Fibroblast of pulmonary artery (primary cell): ENCODE measurements at regions not wholly inside any gene's neighbourhood (a gene's known extent, or its start where the extent isn't known, plus 50 kb on each side); places are given as distances from the start of the nearest gene placed in this dataset.

Source experiments
- DNase-seq: peaks from one replicate; pipeline ENCODE4 v3.0.0-alpha.2; 2010; ENCODE audit warnings: low read depth
- H3K4me3 ChIP-seq: replicated peaks from 2 replicates; pipeline ENCODE4 v1.5.1; 2011; ENCODE audit warnings: low read depth, mild to moderate bottlenecking, control low read depth, low read length, moderate library complexity
- CTCF ChIP-seq: IDR thresholded peaks from 2 replicates; pipeline ENCODE4 v1.5.1; 2011; ENCODE audit warnings: mild to moderate bottlenecking, control low read depth, low read length, inconsistent platforms; ENCODE audit errors: missing control alignments

DNA sequence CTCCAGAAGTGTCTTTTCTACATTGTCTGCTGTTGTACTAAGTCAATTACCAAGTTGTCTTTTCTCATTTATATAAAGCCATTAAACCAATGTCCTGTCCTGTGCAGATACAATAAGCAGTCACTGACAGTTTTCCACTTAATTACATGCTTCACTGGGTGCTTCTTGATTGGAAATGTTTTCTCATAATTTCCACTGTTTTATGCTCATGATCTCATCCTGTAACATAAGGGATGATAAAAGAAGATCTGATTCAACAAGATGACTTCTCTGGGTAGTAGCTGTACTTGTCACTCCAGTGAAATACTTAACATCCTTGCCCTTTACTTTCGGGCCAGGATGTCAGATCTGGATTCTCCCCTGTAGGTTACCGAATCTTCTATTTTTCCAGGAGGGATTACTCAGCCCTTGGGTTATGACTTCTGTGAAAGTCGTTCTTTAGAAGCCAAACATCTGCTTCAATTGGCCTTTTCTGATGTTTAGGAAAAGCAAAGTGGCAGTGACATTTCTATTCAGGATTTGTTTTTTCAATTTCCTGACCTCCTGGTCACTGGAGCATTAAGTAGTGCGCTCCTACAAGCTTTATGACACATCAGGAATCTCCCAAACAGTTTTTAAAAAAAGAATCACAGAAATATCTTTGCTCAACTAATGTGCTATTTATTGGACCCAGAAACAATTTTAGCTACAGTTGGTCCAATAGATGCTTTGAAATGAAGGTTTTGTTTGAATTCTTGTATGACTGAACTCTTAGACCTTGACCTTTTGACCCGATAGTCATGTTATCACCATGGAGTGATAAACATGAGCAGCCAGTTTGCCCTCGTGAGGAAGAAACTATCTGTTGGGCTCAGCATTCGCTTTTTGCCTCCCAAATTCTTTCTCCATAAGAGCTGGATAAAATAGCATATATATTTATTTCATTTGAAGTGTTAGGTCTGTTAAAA, 234.5 kb upstream of the SSTR1 start:
- TF ChIP-seq CTCF: no peak
- no peak for DNase-seq
- no peak overlapping the region for H3K4me3 ChIP-seq

GRCh38 chr14:37974421-37974820, 233.3 kb upstream of the SSTR1 start:
- no peak overlapping the region for H3K4me3 ChIP-seq
- no peak for TF ChIP-seq CTCF
- DNase-seq: no peak

- no peak overlapping the region for H3K4me3 ChIP-seq
- TF ChIP-seq CTCF: no peak
- no peak for DNase-seq
Measured at GRCh38 chr14:37977481-37977880, 230.2 kb upstream of the SSTR1 start.

- DNase-seq: peak; percentile 73
- TF ChIP-seq CTCF: peak; percentile 82
- no peak overlapping the region for H3K4me3 ChIP-seq
Measured at GRCh38 chr14:37985826-37986470, 221.8 kb upstream of the SSTR1 start.

DNA sequence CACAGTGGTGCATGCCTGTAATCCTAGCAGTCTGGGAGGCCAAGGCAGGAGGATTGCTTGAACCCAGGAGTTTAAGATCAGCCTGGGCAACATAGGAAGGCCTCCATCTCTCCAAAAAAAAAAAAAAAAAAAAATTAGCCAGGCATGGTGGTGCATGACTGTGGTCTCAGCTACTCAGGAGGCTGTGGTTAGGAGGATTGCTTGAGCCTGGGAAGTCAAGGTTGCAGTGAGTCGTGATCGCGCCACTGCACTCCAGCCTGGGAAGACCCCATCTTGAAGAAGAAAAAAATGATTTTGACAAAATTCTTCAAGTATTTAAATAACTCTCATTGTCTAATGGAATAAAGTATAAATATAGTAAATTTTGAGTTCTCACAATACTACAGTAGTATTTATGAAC, 219.2 kb upstream of the SSTR1 start:
- DNase-seq: no peak
- no peak overlapping the region for H3K4me3 ChIP-seq
- no peak for TF ChIP-seq CTCF

DNA sequence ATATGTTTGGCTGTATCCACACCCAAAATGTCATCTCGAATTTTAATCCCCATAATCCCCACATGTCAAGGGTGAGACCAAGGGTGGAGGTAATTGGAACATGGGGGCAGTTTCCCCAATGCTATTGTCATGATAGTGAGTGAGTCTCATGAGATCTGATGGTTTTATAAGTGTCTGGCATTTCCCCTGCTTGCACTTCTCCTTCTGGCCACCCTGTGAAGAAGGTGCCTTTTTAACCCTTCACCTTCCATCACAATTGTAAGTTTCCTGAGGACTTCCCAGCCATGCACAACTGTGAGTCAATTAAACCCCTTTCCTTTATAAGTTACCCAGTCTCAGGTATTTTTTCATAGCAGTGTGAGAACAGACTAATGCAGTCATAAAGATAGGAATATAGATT, 216.7 kb upstream of the SSTR1 start:
- H3K4me3 ChIP-seq: no peak overlapping the region
- no peak for DNase-seq
- TF ChIP-seq CTCF: no peak
